ENCODE measurements at regions not wholly inside any gene's neighbourhood (a gene's known extent, or its start where the extent isn't known, plus 50 kb on each side); places are given as distances from the start of the nearest gene placed in this dataset.

- FAIRE-seq = no peak
- no peaks in the 10 kb centered on the region; the same call in 1 of the 2 replicates for H3K9me3 ChIP-seq (ENCODE audit: low read length)
- no peak overlapping the region for H2AFZ ChIP-seq (ENCODE audit: low read length)
- TF ChIP-seq NFIC (IDR thresholded peaks at IDR 0.05; ENCODE audit: low read length) (no peak), MXD1 (CRISPR knock-in tag; IDR thresholded peaks at IDR 0.05) (no peak), ZNF282 (IDR thresholded peaks at IDR 0.05; ENCODE audit: partially characterized antibody) (no peak), IRX3 (CRISPR knock-in tag; IDR thresholded peaks at IDR 0.05; ENCODE audit: borderline replicate concordance, low read depth) (no peak)
- H3K27me3 ChIP-seq (ENCODE audit: control insufficient read depth in 1 of 2, insufficient read depth in 2 of 2, low read length in 2 of 2) = no peaks in the 10 kb centered on the region
- H3K9ac ChIP-seq (ENCODE audit: insufficient read depth, low read depth, low read length) = no peak overlapping the region
- DNase-seq (ENCODE audit: low spot score) = no peak
- ATAC-seq = no peak
- no peaks in the 10 kb centered on the region for H3K79me2 ChIP-seq (ENCODE audit: insufficient read depth, low read length)
- H3K27ac ChIP-seq (ENCODE audit: extremely low read length, insufficient read depth, low read length) = no peak overlapping the region
- H3K4me1 ChIP-seq (ENCODE audit: insufficient read depth, low read length) = no peaks in the 10 kb centered on the region
- ChIA-PET CTCF (ENCODE audit: low intra/inter-chr PET ratio, low total read pairs) (no interaction called here), POLR2A (no interaction called here)
- intact Hi-C loops (cut with micrococcal nuclease; ENCODE audit: unreplicated experiment) (no loop called here), in situ Hi-C loops (cut with HindIII; ENCODE audit: extremely low pct_ligation_motif_present, low pct_unique_long_range_greater_than_20kb) (no loop called here)
- H3K4me3 ChIP-seq (replicated peaks in 1 of 3; ENCODE audit: insufficient read depth in 1 of 3, low read depth in 2 of 3, low read length in 3 of 3) = no peak overlapping the region
- no peak overlapping the region for H3K4me2 ChIP-seq (ENCODE audit: low read depth, low read length)
- BruUV-seq (replicated peaks) = no TSS peak
- under 1% methylated on average over 3 of the region's 3 CpGs for WGBS (ENCODE audit: low lambda C conversion rate)
- H4K20me1 ChIP-seq (ENCODE audit: insufficient read depth, low read length) = no peaks in the 10 kb centered on the region
- H3K36me3 ChIP-seq (replicated peaks in 1 of 2; ENCODE audit: control insufficient read depth in 1 of 2, insufficient read depth in 2 of 2, low read length in 2 of 2) = no peaks in the 10 kb centered on the region
Observed at GRCh38 chr7:91694351-91694841, 186.1 kb downstream of the MTERF1 start.

- WGBS (ENCODE audit: low lambda C conversion rate) = 0% methylated on average over 1 of the region's 1 CpG
- no peaks in the 10 kb centered on the region for H3K79me2 ChIP-seq (ENCODE audit: insufficient read depth, low read length)
- no peaks in the 10 kb centered on the region for H4K20me1 ChIP-seq (ENCODE audit: insufficient read depth, low read length)
- H3K4me1 ChIP-seq (ENCODE audit: insufficient read depth, low read length) = no peaks in the 10 kb centered on the region
- DNase-seq (ENCODE audit: low spot score) = no peak
- H3K27ac ChIP-seq (ENCODE audit: extremely low read length, insufficient read depth, low read length) = no peak overlapping the region
- H3K4me2 ChIP-seq (ENCODE audit: low read depth, low read length) = no peak overlapping the region
- FAIRE-seq = no peak
- BruUV-seq (replicated peaks) = no TSS peak
- peaks cover 4% of the 10 kb centered on the region; the same call in 1 of the 2 replicates for H3K9me3 ChIP-seq (ENCODE audit: low read length)
- H3K36me3 ChIP-seq (replicated peaks in 1 of 2; ENCODE audit: control insufficient read depth in 1 of 2, insufficient read depth in 2 of 2, low read length in 2 of 2) = no peaks in the 10 kb centered on the region
- H3K4me3 ChIP-seq (replicated peaks in 1 of 3; ENCODE audit: insufficient read depth in 1 of 3, low read depth in 2 of 3, low read length in 3 of 3) = no peak overlapping the region
- intact Hi-C loops (cut with micrococcal nuclease; ENCODE audit: unreplicated experiment) = no loop called here
- no peaks in the 10 kb centered on the region for H3K27me3 ChIP-seq (ENCODE audit: control insufficient read depth in 1 of 2, insufficient read depth in 2 of 2, low read length in 2 of 2)
- no peak overlapping the region for H3K9ac ChIP-seq (ENCODE audit: insufficient read depth, low read depth, low read length)
- ChIA-PET POLR2A (no interaction called here), CTCF (ENCODE audit: low intra/inter-chr PET ratio, low total read pairs) (no interaction called here)
- ATAC-seq = no peak
- in situ Hi-C loops (cut with HindIII; ENCODE audit: extremely low pct_ligation_motif_present, low pct_unique_long_range_greater_than_20kb) = no loop called here
- no peak overlapping the region for H2AFZ ChIP-seq (ENCODE audit: low read length)
- TF ChIP-seq PRMT3 (CRISPR knock-in tag; IDR thresholded peaks at IDR 0.05; ENCODE audit: borderline replicate concordance, low read depth) = no peak
- no peak for TF ChIP-seq HNRNPLL (IDR thresholded peaks at IDR 0.05; ENCODE audit: low read depth, low read length, poor library complexity, severe bottlenecking)
- no peak for TF ChIP-seq HMGXB4 (CRISPR knock-in tag; IDR thresholded peaks at IDR 0.05; ENCODE audit: borderline replicate concordance in 1 of 2, low read depth in 1 of 2)
- no peak for TF ChIP-seq HNF4G (IDR thresholded peaks at IDR 0.05; ENCODE audit: borderline replicate concordance, low read depth, low read length)
- no peak for TF ChIP-seq HNF4G (CRISPR knock-in tag; IDR thresholded peaks at IDR 0.05; ENCODE audit: borderline replicate concordance, low read depth)
- TF ChIP-seq PRPF4 (IDR thresholded peaks at IDR 0.05; ENCODE audit: low read depth, low read length, poor library complexity, severe bottlenecking) = no peak
- TF ChIP-seq HCFC1 (IDR thresholded peaks at IDR 0.05; ENCODE audit: low read depth, low read length) = no peak
- TF ChIP-seq SUZ12 (IDR thresholded peaks at IDR 0.05; ENCODE audit: low read depth, low read length) = no peak
- no peak for TF ChIP-seq BATF2 (CRISPR knock-in tag; IDR thresholded peaks at IDR 0.05)
- no peak for TF ChIP-seq MAF1 (CRISPR knock-in tag; IDR thresholded peaks at IDR 0.05; ENCODE audit: borderline replicate concordance)
- TF ChIP-seq ZNF446 (CRISPR knock-in tag; IDR thresholded peaks at IDR 0.05) = no peak
Observed at GRCh38 chr7:91710881-91711280, 169.6 kb downstream of the MTERF1 start.

Measured in HepG2 (cell line).